Duodenal mucosa (tissue), 2 donors: ENCODE measurements at regions not wholly inside any gene's neighbourhood (a gene's known extent, or its start where the extent isn't known, plus 50 kb on each side); places are given as distances from the start of the nearest gene placed in this dataset.

Experiments
- H3K27ac ChIP-seq: one replicate; pipeline ENCODE4 v1.7.0; 2013; ENCODE audit warnings: low read depth, low read length
- H3K27me3 ChIP-seq, 2 donors: one replicate each; pipeline ENCODE4 v1.7.0; 2013; ENCODE audit warnings: low read length in 2 of 2, control low read depth in 1 of 2; ENCODE audit not compliant: insufficient read depth in 2 of 2, control insufficient read depth in 1 of 2
- H3K36me3 ChIP-seq, 2 donors: one replicate each; pipeline ENCODE4 v1.7.0; 2013; ENCODE audit warnings: low read length in 2 of 2, control low read depth in 1 of 2; ENCODE audit not compliant: insufficient read depth in 2 of 2, control insufficient read depth in 1 of 2
- H3K4me1 ChIP-seq, 2 donors: one replicate each; pipeline ENCODE4 v1.7.0; 2013; ENCODE audit warnings: low read length in 2 of 2, control low read depth in 1 of 2; ENCODE audit not compliant: insufficient read depth in 2 of 2, control insufficient read depth in 1 of 2
- H3K4me3 ChIP-seq, 2 donors: one replicate each; pipeline ENCODE4 v1.7.0; 2013; ENCODE audit warnings: low read length in 2 of 2, low read depth in 1 of 2
- H3K9ac ChIP-seq, 2 donors: one replicate each; pipeline ENCODE4 v1.7.0; 2013; ENCODE audit warnings: low read length in 2 of 2, low read depth in 1 of 2
- H3K9me3 ChIP-seq, 2 donors: one replicate each; pipeline ENCODE4 v1.7.0; 2013; ENCODE audit warnings: low read length in 2 of 2, control low read depth in 1 of 2; ENCODE audit not compliant: control insufficient read depth in 1 of 2

- Histone ChIP-seq H3K4me3 (no peak overlapping the region), H3K9ac (no peak overlapping the region), H3K4me1 (no peaks in the 10 kb centered on the region), H3K27ac (no peak overlapping the region), H3K9me3 (no peaks in the 10 kb centered on the region), H3K36me3 (no peaks in the 10 kb centered on the region), H3K27me3 (no peaks in the 10 kb centered on the region)
Observed at GRCh38 chr7:106806556-106806955, 58.5 kb upstream of the PIK3CG start.

GRCh38 chr7:106807474-106807873 is 57.6 kb upstream of the PIK3CG start:
- Histone ChIP-seq H3K36me3 (no peaks in the 10 kb centered on the region), H3K9me3 (no peaks in the 10 kb centered on the region), H3K4me3 (no peak overlapping the region), H3K27ac (no peak overlapping the region), H3K27me3 (no peaks in the 10 kb centered on the region), H3K4me1 (no peaks in the 10 kb centered on the region), H3K9ac (no peak overlapping the region)

GRCh38 chr7:106808967-106809635 is 56.0 kb upstream of the PIK3CG start:
- Histone ChIP-seq H3K9ac (no peak overlapping the region), H3K4me3 (no peak overlapping the region), H3K27ac (no peak overlapping the region), H3K27me3 (no peaks in the 10 kb centered on the region), H3K9me3 (no peaks in the 10 kb centered on the region), H3K36me3 (no peaks in the 10 kb centered on the region), H3K4me1 (no peaks in the 10 kb centered on the region)

- Histone ChIP-seq H3K4me1 (no peaks in the 10 kb centered on the region), H3K27me3 (no peaks in the 10 kb centered on the region), H3K9ac (no peak overlapping the region), H3K9me3 (no peaks in the 10 kb centered on the region), H3K4me3 (no peak overlapping the region), H3K36me3 (no peaks in the 10 kb centered on the region), H3K27ac (no peak overlapping the region)
Observed at GRCh38 chr7:106811472-106811871, 53.6 kb upstream of the PIK3CG start.

- Histone ChIP-seq H3K9me3 (no peaks in the 10 kb centered on the region), H3K4me1 (no peaks in the 10 kb centered on the region), H3K9ac (no peak overlapping the region), H3K36me3 (no peaks in the 10 kb centered on the region), H3K27me3 (no peaks in the 10 kb centered on the region), H3K4me3 (no peak overlapping the region), H3K27ac (no peak overlapping the region)
Observed at GRCh38 chr7:106812027-106812643, 52.9 kb upstream of the PIK3CG start.

- H3K36me3 ChIP-seq = no peaks in the 10 kb centered on the region
- no peaks in the 10 kb centered on the region for H3K4me1 ChIP-seq
- H3K27me3 ChIP-seq = no peaks in the 10 kb centered on the region
- H3K27ac ChIP-seq = no peak overlapping the region
- no peak overlapping the region for H3K9ac ChIP-seq
- H3K4me3 ChIP-seq = no peak overlapping the region
- H3K9me3 ChIP-seq = no peaks in the 10 kb centered on the region
Observed at GRCh38 chr7:106813705-106814305, 51.3 kb upstream of the PIK3CG start.

- no peak overlapping the region for H3K27ac ChIP-seq
- H3K9ac ChIP-seq = no peak overlapping the region
- H3K36me3 ChIP-seq = no peaks in the 10 kb centered on the region
- H3K9me3 ChIP-seq = no peaks in the 10 kb centered on the region
- H3K4me1 ChIP-seq = no peaks in the 10 kb centered on the region
- no peaks in the 10 kb centered on the region for H3K27me3 ChIP-seq
- H3K4me3 ChIP-seq = no peak overlapping the region
Observed at GRCh38 chr7:106814887-106815286, 50.2 kb upstream of the PIK3CG start.
